Liver (tissue), 8 donors: ENCODE measurements at regions not wholly inside any gene's neighbourhood (a gene's known extent, or its start where the extent isn't known, plus 50 kb on each side); places are given as distances from the start of the nearest gene placed in this dataset.

Experiments used
- DNase-seq: peaks from one replicate; pipeline ENCODE4 v3.0.0-alpha.2; 2017; ENCODE audit warnings: low spot score
- H3K27ac ChIP-seq, 2 donors: one replicate each; pipeline ENCODE4 v1.7.0; 2013; ENCODE audit warnings: inconsistent platforms in 2 of 2, low read length in 2 of 2, control low read depth in 1 of 2, low read depth in 1 of 2, mild to moderate bottlenecking in 1 of 2
- H3K27me3 ChIP-seq, 4 donors: one replicate each; pipeline versions ENCODE4 v1.6.1 to v1.7.0; 2013; ENCODE audit warnings: low read length in 3 of 4, inconsistent platforms in 1 of 4, mild to moderate bottlenecking in 1 of 4, moderate library complexity in 1 of 4; ENCODE audit not compliant: control insufficient read depth in 4 of 4, insufficient read depth in 4 of 4
- H3K36me3 ChIP-seq, 4 donors: one replicate each; pipeline versions ENCODE4 v1.6.1 to v1.7.0; 2013; ENCODE audit warnings: low read length in 3 of 4, mild to moderate bottlenecking in 3 of 4, low read depth in 1 of 4, moderate library complexity in 1 of 4; ENCODE audit not compliant: control insufficient read depth in 4 of 4, insufficient read depth in 3 of 4
- H3K4me1 ChIP-seq, 4 donors: one replicate each; pipeline versions ENCODE4 v1.6.1 to v1.7.0; 2013; ENCODE audit warnings: low read length in 3 of 4, mild to moderate bottlenecking in 3 of 4, moderate library complexity in 1 of 4; ENCODE audit not compliant: control insufficient read depth in 4 of 4, insufficient read depth in 4 of 4
- H3K4me3 ChIP-seq, 3 donors: one replicate each; pipeline versions ENCODE4 v1.6.1 to v1.7.0; 2013; ENCODE audit warnings: low read length in 3 of 3, control low read depth in 1 of 3, low read depth in 1 of 3, mild to moderate bottlenecking in 1 of 3
- H3K9ac ChIP-seq, 2 donors: one replicate each; pipeline ENCODE4 v1.7.0; 2013; ENCODE audit warnings: low read length in 2 of 2, mild to moderate bottlenecking in 2 of 2, moderate library complexity in 2 of 2, control low read depth in 1 of 2, low read depth in 1 of 2
- H3K9me3 ChIP-seq, 4 donors: one replicate each; pipeline versions ENCODE4 v1.6.1 to v1.7.0; 2013; ENCODE audit warnings: low read length in 3 of 4; ENCODE audit not compliant: control insufficient read depth in 4 of 4
- ATF3 ChIP-seq: IDR thresholded peaks from 2 replicates; pipeline ENCODE4 v1.6.1; 2016; ENCODE audit warnings: antibody characterized with exemption
- CTCF ChIP-seq: fragments of 150-350 bp; IDR thresholded peaks from 2 replicates; pipeline ENCODE4 v1.5.1; 2017; ENCODE audit warnings: improper control_type of control experiment, low read depth, low read length; ENCODE audit not compliant: missing input control
- EGR1 ChIP-seq, 2 donors: IDR thresholded peaks; 2 replicates each; pipeline ENCODE4 v1.6.1; 2016 to 2018; ENCODE audit warnings: antibody characterized with exemption in 2 of 2, low read depth in 2 of 2
- FOXA1 ChIP-seq: IDR thresholded peaks from 2 replicates; pipeline ENCODE4 v1.6.1; 2016; ENCODE audit warnings: antibody characterized with exemption
- FOXA2 ChIP-seq: IDR thresholded peaks from 2 replicates; pipeline ENCODE4 v1.6.1; 2016; ENCODE audit warnings: antibody characterized with exemption
- GABPA ChIP-seq, 2 donors: IDR thresholded peaks in 1 of 2; conservative IDR thresholded peaks in 1 of 2; 2 replicates each; pipeline ENCODE4 v1.6.1; 2016; ENCODE audit warnings: antibody characterized with exemption in 2 of 2, mild to moderate bottlenecking in 1 of 2, moderate library complexity in 1 of 2
- HNF4A ChIP-seq, 2 donors: conservative IDR thresholded peaks; 2 replicates each; pipeline ENCODE4 v1.6.1; 2016; ENCODE audit warnings: antibody characterized with exemption in 2 of 2, mild to moderate bottlenecking in 2 of 2
- HNF4G ChIP-seq: IDR thresholded peaks from 2 replicates; pipeline ENCODE4 v1.6.1; 2016; ENCODE audit warnings: antibody characterized with exemption
- JUND ChIP-seq, 2 donors: IDR thresholded peaks; 2 replicates each; pipeline ENCODE4 v1.6.1; 2016; ENCODE audit warnings: antibody characterized with exemption in 2 of 2
- MAX ChIP-seq: IDR thresholded peaks from 2 replicates; pipeline ENCODE4 v1.6.1; 2016; ENCODE audit warnings: antibody characterized with exemption
- NR2F2 ChIP-seq: IDR thresholded peaks from 2 replicates; pipeline ENCODE4 v1.6.1; 2016; ENCODE audit warnings: antibody characterized with exemption
- RAD21 ChIP-seq, 2 donors: IDR thresholded peaks; 2 replicates each; pipeline ENCODE4 v1.6.1; 2016; ENCODE audit warnings: antibody characterized with exemption in 2 of 2, mild to moderate bottlenecking in 2 of 2
- REST ChIP-seq: IDR thresholded peaks from 2 replicates; pipeline ENCODE4 v1.6.1; 2016; ENCODE audit warnings: antibody characterized with exemption, mild to moderate bottlenecking
- RXRA ChIP-seq, 2 donors: IDR thresholded peaks; 2 replicates each; pipeline ENCODE4 v1.6.1; 2017 to 2018; ENCODE audit warnings: antibody characterized with exemption in 2 of 2, mild to moderate bottlenecking in 1 of 2
- SP1 ChIP-seq: IDR thresholded peaks from 2 replicates; pipeline ENCODE4 v1.6.1; 2018; ENCODE audit warnings: antibody characterized with exemption, mild to moderate bottlenecking
- TAF1 ChIP-seq: conservative IDR thresholded peaks from 2 replicates; pipeline ENCODE4 v1.6.1; 2016; ENCODE audit warnings: antibody characterized with exemption, mild to moderate bottlenecking
- ZBTB33 ChIP-seq: IDR thresholded peaks from 2 replicates; pipeline ENCODE4 v1.6.1; 2016; ENCODE audit warnings: antibody characterized with exemption
- WGBS: extraction: QIAGEN DNeasy Blood & Tissue Kit; methylation state at CpG from one replicate; pipeline ENCODE4 v1.1.7; 2013; 5-methylcytosine and 5-hydroxymethylcytosine counted together
- donor health status: healthy.
- donor health status: healthy.
- donor health status: healthy.
- donor health status: healthy.
- donor health status: healthy.

- Histone ChIP-seq H3K9me3 (no peaks in the 10 kb centered on the region), H3K27ac (no peak overlapping the region), H3K27me3 (no peaks in the 10 kb centered on the region), H3K36me3 (no peaks in the 10 kb centered on the region), H3K9ac (no peak overlapping the region), H3K4me1 (no peaks in the 10 kb centered on the region), H3K4me3 (no peak overlapping the region)
- no peak for DNase-seq
- no peak for TF ChIP-seq REST
- TF ChIP-seq ATF3 = no peak
- TF ChIP-seq RXRA (IDR thresholded peaks at IDR 0.05) = no peak
- no peak for TF ChIP-seq HNF4G
- no peak for TF ChIP-seq MAX
- no peak for TF ChIP-seq EGR1 (IDR thresholded peaks at IDR 0.05; ENCODE audit: low read depth in 2 of 2)
- TF ChIP-seq FOXA2 = no peak
- TF ChIP-seq GABPA (IDR thresholded peaks at IDR 0.05 in 1 of 2, conservative IDR thresholded peaks at IDR 0.05 in 1 of 2) = no peak
- TF ChIP-seq TAF1 = no peak
- TF ChIP-seq FOXA1 = no peak
- no peak for TF ChIP-seq ZBTB33
- no peak for TF ChIP-seq RAD21 (IDR thresholded peaks at IDR 0.05)
- TF ChIP-seq JUND (IDR thresholded peaks at IDR 0.05) = no peak
- TF ChIP-seq SP1 = no peak
- TF ChIP-seq NR2F2 = no peak
- TF ChIP-seq HNF4A (conservative IDR thresholded peaks at IDR 0.05) = no peak
- no peak for TF ChIP-seq CTCF
- WGBS = 82% methylated on average over 6 of the region's 6 CpGs
Measured at GRCh38 chr13:50585674-50586413, 257.6 kb downstream of the DLEU7 start.
